AG20443 (cell line): ENCODE measurements at regions not wholly inside any gene's neighbourhood (a gene's known extent, or its start where the extent isn't known, plus 50 kb on each side); places are given as distances from the start of the nearest gene placed in this dataset.

Experiments used
- DNase-seq: peaks from one replicate; pipeline ENCODE4 v3.0.0; 2012; ENCODE audit warnings: low spot score, mixed read lengths

DNA sequence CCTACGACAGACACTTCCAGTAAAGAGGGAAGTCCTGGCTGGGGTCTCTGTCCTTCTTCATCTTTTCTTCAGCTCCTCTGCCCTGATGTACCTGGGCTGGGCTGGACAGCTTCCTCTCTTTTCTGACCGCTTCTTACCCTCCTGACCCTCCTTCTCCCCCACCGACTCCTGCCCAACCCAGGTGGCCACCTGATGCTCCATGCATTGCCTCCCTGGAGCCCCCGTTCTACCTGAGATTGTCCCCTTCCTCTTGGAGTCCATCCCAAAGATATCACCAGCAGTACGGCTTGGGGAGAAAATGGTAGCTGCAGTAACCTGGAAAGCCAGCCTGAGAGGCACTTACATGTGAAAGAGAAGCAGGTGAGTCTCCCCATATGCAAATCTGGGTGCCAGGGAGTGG is 566.3 kb downstream of the TCERG1L start:
- DNase-seq: no peak

DNA sequence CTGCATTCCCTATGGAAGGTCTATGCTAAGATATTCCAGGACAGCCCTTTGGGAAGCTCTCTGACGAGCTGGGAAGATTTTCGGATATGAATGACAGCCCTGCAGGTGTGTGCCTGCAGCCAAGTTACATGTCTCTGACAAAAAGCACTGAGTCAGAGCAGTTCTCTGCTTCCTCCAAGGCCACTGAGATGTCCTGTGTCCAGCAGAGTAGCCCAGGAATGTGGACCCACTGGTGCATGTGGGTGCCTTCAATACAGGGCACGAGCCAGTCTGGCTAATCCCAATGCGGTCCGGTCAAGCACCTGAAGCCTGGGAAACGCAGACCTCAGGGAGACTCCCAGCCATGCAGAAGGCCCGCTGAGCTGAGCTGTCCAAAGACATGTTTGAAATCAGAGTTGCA is 565.7 kb downstream of the TCERG1L start:
- no peak for DNase-seq

DNA sequence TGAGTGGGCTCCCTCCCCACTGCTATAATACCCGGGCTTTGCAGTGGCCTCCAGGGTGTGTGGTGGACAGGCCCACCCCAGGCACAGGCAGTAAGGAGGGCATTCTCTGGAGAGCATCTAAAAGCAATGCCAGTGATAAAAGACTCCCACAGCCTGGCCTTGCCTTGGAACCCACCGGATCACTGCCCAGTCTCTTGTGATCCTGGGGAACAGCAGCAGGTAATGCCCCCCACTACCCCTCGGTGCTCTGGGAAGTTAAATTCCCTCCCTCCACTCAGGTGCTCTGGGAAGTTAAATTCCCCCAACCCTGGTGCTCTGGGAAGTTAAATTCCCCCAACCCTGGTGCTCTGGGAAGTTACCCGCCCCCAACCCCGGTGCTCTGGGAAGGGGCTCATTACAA is 565.2 kb downstream of the TCERG1L start:
- no peak for DNase-seq

DNA sequence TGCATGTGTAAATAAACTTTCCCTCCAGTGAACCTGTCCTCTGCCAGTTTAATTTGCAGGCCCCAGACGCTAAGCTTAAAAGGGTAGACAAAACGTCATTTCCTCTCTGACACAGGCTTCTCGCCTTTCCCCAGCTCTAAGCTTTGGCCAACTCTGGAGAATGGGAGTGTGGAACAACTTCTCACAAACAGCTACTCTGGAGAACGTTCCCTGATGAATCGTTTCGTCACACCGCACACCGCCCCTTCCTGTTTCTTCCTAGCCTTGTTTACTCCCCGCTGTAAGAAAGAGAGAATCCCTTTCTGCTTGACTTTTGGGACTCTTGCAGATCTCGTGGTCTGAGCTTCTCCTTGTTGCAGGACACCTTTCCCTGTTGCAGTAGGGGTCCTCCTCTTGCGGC is 564.2 kb downstream of the TCERG1L start:
- DNase-seq: no peak

DNA sequence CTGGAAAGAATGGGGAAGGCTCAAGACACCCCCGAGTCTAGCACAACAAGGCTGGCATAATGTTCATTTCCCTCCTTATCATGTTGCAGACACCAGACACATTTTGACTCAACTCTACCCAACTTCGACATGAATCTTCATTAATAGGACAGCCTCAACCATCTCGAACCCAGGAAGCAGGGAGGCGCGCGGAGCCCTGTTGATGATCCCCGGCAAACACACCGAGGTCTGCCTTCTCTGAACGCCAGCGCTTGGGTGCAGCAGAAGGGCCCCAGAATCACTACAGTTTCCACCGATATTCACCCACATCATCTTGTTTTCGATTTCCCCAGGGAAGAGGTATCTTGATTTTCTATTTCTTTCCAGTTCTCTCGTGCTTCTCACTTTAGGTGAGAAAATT is 563.6 kb downstream of the TCERG1L start:
- DNase-seq: no peak

DNA sequence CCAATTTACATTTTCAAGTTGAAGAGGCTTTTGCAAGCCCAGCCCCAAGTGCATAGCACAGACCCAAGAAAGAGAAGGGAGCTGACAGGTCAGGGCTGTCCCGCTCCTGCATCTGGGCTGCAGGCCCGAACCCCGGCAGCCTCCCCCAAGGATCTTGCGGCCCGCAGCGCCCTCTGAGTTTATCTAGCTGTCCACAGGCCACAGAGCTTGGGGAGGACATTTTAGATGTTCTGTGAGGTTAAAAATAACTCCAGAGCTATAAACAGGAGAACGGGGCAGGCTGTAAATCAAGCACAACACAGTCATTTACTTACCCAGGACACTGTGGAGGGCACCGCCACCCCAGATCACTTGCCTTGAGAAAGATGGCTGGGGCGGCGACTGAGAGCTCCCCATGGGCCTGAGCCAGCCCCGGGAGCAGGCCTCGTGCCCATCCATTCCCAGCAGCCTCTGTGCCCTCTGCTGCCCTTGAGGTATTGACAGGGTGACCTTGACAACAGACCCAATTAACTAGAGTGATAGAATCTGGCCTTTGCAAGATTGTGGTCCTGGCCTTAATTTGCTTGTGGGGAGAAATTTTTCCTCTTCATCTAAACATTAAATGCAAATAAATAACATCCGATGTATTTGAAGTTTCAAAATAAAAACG is 563.0 kb downstream of the TCERG1L start:
- DNase-seq: no peak

DNA sequence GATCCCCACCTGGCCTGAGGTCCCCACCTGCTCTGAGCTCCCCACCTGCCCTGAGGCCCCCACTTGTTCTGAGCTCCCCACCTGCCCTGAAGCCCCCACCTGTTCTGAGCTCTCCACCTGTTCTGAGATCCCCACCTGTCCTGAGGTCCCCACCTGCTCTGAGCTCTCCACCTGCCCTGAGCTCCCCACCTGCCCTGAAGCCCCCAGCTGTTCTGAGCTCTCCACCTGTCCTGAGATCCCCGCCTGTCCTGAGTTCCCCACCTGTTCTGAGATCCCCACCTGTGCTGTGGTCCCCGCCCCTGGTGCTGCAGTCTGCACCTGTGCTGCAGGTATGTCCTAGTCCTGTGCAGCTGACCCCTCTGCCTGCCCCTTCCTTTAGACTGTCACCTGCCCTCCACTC is 561.6 kb downstream of the TCERG1L start:
- no peak for DNase-seq

DNA sequence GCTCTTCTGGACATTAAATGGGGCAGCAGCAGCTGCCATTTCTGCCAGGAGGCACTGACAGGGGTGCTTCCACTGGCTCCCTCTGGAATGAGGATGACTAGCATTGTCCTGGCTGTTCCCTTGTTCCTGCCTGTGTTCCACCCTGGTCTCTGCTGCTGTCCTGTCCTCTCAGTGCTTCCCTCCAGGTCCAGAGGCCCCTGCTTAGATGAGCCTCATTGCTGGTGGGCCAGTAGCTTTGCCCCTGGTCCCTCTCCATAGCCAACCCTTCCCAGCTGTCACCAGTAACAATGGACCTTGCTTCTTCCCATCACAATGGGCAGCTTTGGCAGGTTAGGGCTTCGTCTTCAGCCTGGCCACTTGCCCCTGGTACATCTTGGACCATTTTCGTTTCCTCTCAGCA is 561.1 kb downstream of the TCERG1L start:
- DNase-seq: no peak

DNA sequence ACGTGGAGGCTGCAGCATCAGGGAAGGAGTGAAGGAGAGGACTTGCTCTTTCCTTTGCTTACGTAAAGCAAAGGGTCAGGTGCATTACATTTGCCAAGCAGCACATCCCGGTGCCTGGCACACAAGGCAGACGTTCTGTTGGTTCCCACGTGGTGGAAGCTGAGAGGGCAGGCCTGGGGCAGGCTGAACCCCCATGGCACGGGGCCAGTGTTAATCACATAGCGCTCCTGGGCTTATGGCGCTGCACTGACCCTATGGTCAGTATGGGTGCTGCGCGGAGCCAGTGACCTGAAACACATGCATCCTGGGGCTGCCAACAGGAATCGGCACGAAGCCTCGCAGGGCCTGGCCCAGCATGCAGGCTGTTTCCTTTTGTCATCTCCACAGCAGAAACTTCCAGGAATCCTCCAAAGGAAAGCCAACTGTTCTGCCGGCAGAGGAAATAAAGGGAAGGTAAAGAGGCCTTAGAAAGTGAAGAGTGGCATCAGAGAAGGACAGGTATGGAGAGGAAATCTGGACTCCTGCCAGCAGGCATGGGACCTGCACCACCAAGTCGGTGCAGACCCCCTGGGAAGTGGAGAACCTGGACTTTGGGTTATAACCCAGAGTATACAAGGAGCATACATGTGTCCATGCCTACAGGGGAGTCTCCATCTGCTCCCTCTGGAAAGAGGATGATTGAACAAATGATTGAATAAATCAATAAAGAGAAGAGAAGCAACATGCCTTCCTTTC is 560.2 kb downstream of the TCERG1L start:
- DNase-seq: no peak

DNA sequence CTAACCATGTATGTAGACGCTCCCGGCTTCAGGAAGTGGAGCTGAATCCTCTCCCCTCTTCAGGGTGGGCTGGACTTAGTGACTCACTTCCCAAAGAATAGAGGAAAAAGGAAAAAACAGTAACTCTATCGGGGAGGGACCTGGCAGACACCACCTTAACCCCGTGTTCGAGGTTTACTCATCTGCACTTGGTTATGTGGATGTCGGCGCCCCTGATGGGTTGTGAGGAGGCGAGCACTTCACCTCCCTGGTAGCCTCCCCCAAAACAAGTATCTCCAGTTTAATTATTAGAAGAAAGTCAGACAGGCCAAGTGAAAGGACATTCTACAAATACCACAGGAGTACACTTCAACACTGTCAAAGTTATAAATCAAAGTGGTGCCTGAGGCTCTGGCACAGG is 559.7 kb downstream of the TCERG1L start:
- no peak for DNase-seq

DNA sequence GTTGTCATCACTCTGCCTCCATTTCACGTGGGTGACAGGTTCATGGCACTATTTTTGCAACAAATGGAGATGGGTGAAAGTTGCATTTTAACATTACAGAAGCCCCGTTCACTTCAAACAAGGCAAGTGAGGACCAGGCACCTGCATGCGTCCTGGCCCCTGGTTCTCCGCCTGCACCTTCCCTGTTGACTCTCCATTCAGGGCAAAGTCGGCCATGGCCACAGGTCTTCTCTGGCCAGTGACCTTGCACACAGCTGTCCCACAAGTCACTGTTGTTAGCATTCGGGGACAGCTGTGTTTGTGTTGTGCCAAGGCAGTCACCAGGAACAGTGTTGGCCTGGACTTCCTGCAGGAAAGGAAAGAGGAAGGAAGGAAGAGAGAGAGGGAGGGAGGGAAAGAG is 554.9 kb downstream of the TCERG1L start:
- no peak for DNase-seq

DNA sequence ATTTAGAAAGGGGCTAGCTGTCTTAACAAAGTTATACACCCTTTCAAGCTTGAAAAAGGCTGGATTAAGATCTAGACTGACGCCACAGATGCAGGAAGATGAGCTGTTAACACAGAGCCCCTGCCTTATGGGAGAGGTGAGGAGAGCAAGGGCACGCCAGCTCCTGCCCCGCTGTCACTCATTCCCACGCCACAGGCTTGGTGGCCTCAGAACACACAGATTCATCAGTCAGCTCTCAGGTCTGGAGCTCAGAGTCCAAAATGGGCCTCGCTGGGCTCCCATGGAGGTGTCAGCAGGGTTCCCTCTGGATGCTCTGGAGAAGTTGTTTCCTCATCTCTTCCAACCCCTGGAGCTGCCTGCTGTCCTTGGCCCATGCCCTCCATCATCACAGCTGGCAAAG is 554.2 kb downstream of the TCERG1L start:
- DNase-seq: no peak

DNA sequence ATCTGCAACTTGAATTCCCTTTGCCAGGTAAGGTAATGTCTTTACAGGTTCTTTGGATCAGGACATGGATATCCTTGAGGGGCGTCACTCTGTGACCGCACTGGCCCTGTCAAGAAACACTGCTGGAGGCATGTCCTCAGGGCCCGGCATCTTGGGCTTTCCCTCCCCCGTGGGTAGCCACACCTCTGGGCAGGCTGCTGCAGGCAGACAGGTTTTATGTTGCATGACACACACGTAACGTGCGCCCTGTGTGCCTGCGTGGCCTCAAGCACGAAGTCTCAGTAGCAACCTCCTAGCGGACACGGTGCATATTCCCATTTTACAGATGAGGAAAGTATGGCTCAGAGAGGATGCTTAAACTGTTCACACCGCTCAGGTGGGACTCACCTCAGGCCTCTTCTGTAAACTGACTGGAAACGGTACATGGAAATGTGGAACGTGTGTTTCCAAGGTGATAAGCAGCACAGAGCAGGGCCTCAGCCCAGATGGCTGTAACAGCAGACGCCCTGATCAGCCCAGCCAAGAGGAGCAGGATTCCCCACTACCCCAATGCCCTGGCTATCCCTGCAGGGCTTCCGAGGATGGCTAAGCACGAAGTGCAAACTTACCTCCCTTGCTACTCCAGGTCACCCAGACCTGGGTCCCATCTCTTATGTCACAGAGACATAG is 553.6 kb downstream of the TCERG1L start:
- DNase-seq: no peak

DNA sequence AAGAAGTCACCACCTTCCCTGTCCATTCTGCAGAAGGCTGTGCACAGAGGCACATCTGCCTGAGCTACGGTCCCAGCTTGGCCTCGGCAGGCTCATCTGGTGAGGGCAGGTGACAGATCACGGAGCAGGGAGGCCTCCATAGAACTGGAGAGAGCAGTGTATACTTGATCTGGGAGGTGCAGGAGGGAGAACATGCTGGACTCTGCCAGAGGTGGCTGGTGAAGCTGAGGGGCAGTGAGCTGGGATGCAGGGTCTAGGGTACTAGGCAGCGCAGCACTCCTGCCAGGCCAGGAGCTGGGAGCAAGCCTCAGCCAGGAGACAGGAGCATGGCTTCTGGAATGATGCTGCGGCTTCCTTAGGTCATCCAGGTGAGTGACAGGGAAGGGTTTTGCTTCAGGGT is 553.0 kb downstream of the TCERG1L start:
- no peak for DNase-seq

DNA sequence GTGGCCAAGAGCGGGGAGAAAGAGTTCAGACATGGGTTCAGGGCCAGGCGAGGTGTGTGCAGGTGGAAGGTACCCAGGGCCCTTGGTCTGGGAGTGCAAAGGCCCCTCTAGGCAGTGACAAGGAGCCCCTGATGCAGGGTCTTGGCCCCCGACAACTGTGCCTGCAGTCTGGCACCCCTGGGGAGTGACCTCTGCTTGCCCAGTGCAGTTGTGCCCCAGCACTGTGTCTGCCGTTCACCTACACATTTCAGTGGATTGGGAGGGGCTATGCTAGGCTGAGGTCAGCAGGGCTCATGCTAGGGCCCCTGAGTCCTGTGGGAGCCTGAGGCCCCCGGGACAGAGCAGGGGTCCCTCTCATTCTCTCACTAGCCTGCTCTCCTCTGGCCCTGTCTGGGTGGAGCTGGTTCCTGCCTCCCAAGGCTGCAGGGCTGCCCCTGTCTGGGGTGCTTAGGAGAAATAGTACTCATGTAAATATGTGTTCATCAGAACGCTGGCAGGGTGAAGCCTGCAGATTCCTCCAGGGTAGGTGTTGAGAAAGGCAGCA is 550.4 kb downstream of the TCERG1L start:
- DNase-seq: no peak

DNA sequence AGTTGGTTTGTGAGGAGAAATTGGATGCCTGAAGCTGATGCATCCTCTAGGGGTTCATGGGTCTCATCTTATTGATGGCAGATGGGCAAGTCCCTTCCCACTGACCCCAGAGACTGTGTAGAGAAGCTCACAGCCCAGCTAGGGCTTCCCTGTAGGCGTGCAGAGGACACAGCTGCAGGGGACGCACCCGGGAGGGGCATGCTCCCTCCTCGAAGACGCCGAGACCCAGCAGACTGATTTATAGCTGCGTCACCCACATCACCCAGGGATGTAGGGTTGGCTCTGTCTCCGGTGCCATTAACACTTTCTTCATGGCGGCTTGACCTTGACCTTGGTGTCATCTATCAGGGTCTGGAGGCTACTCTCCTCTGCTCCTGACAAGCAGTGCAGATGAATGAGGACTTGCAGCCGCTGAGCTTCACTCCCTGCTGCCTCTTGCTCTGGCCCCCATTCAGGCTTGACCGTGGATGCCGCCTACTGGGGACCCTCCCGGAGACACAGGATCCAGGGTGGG is 549.7 kb downstream of the TCERG1L start:
- DNase-seq: no peak

DNA sequence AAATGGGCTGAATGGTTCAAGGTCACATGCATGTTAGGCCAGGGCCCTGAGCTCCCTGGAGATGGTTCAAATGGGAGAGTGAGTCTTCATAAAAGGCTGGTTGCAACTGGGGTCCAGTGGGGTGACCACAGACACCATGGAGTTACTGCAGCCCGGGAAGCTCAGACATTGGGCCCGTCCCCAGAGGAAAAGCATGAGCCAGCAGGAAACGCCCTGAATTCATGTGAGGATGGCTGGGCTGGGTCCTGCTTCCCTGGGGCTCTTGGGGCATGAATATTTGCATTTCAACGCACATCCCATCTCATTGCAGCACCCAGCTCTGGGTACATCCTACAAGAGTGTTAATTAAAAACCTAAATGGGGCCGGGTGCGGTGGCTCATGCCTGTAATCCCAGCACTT is 549.0 kb downstream of the TCERG1L start:
- no peak for DNase-seq

DNA sequence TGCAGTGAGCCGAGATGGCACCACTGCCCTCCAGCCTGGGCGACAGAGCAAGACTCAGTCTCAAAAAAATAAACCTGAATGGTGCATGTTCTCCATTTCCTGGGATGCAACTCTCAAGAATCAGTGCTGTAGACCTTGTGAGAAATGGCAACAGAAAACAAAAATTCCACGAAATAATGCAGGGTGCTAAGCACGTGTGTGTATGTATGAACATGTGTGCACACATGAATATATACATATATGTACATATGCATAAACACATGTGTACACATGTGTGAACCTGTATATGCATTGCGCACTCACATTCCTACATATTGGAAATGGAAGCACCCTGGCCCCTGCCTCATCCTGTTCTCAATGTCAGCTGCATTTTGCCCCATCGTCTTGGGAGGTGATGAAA is 548.5 kb downstream of the TCERG1L start:
- DNase-seq: no peak

DNA sequence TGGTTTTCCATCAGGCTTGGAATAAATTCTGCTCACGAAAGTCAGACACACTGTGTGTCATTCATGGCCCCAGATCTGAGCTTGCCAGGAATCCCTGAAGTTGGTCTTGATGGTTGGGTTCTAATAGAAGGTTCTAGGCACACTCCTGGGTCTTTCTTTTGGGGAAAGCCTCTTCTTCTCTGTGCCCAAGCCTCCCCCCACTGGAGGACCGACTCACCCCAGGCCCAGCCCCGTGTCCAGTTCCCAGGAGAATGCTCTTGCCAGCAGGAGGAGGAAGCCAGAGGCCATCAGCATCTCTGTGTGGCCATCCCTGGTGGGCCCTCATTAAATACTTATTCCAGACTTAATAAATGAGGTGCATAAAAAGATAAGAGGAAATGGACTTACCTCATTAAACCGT is 548.0 kb downstream of the TCERG1L start:
- no peak for DNase-seq

DNA sequence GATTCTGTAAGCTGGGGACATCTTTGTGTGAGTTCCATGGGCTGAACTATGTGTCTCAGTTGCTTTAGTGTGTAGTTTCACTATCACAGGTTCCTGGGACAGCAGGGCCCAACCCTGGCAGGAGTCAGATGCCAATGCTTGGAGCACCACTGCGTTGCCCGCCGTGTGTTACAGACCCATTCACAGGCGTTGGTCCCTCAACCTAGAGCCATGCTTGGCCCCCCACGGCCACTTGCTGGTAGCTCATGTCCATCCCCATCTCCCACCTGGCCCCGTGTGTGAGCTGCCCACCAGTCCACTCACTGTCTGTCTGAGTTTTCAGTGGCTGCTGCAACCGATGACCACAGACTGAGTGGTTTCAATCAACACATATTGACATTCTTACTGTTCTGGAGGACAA is 546.9 kb downstream of the TCERG1L start:
- no peak for DNase-seq

DNA sequence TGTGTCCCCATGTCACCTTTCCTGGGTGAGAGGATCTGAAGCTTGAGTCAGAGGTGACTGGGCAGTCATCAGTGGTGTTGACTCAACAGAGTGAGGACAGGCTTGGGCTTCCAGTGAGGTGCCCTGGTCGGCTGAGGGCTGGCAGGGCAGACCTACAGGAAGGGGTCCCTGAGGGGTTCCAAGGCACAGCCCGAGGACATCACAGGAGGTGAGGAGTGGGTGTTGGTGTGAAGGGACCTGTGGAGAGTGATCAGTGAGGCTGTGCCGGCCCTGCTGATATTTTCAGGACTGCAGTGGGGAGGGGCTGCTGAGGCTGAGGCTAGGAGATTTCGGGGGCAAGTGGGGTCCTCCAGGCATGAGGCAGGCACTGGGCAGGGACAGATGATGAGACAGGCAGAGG is 545.5 kb downstream of the TCERG1L start:
- DNase-seq: no peak

DNA sequence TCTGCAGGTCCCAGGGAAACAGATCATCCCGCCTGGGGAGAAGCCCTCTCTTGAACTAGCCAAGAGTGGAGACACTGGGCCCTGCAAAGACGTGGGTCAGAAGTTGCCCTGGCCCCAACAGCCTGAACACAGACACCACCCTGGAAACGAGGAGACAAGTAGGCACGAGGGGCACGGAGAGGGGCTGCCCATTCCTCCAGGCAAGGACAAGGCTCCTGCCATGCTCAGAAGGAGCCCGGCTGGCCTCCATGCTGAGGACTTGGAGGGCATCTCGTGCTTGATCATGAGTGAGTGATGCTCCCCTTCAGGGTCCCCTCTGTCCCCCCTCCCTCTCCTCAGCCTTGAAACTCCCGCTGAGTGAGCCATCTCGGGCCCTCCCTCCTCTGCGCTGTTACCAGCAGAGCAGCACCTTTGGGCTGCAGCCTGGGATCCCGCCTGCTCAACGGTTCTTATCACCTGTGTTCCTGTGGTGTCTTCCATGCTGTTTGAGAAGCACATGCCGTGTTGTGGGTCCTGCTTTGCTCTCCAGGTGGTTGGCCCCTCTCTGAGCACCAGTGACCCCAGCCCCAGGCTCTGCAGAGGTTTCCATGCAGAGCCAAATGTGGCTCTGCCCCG is 544.3 kb downstream of the TCERG1L start:
- no peak for DNase-seq
